HG03103 (cell line): ENCODE measurements at regions not wholly inside any gene's neighbourhood (a gene's known extent, or its start where the extent isn't known, plus 50 kb on each side); places are given as distances from the start of the nearest gene placed in this dataset.

Experiments
- ATAC-seq: cut with Tn5 transposase; IDR thresholded peaks from one replicate; pipeline ENCODE4 v1.9.1; 2021; ENCODE audit warnings: low read depth; ENCODE audit not compliant: unreplicated experiment

DNA sequence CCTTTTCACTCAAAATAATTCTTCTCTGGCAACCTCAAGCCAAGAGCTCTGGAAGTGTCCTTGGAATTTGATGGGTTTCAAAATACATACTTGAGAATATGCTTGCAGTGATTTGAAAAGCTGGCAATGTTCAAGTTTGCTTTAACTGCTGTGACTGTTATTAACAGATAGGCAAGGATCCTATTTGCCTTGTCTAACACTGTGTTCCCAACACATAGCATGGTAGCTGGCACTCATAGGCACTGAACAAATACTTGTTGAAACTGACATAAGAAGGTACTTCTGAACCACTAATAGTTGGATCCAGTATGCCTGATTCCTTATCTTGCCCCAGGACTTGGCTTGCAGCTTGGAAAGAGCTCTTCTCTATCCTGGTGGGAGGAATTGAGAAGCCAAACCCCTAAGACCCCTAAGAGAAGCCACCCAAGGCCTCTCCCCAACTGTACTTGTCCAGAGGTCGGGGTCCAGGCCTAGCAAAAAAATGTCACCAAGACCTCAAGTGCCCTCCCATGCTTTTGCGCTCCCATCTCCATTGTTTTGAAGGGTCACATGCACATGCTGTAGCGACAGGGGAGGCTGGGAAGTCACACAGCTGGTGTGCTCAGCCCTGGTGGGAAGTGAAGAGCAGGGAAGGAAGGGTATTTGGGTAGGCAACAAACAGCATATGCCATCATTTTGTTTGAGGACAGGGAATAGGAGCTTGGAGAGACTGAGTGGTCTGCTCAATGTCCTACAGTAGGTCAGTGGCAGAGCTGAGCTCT lies 118.4 kb upstream of the HAAO start:
- no peak for ATAC-seq

DNA sequence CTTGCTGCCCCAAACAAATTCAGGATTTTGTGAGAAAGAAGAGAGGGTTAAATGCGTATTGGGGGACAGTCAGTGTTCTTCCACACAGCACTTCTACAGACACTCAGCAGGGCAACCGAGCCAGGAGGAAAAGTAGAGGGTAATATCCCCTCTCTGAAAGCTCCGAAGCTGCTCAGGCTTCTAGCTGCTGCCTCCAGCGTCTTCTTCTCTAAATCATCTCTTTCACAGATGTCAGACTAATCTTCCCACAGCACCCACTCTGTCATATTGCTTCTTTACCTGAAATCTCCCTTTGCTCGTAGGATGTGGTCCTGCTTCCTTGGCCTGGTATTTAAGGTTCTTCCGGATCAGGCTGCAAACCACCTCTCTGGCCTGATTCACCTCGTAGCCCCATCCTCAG lies 117.6 kb upstream of the HAAO start:
- ATAC-seq = no peak

- ATAC-seq = no peak
These were observed 116.3 kb upstream of the HAAO start for GRCh38 chr2:42908518-42909200.

- no peak for ATAC-seq
These were observed 115.5 kb upstream of the HAAO start for GRCh38 chr2:42907835-42908234.

- ATAC-seq = no peak
These were observed 114.4 kb upstream of the HAAO start for GRCh38 chr2:42906557-42907411.

GRCh38 chr2:42906111-42906556 lies 113.8 kb upstream of the HAAO start:
- ATAC-seq = no peak

- ATAC-seq = no peak
These were observed 113.1 kb upstream of the HAAO start for GRCh38 chr2:42905341-42906110.

GRCh38 chr2:42904576-42904876 lies 112.1 kb upstream of the HAAO start:
- no peak for ATAC-seq

GRCh38 chr2:42903821-42904575 lies 111.6 kb upstream of the HAAO start:
- no peak for ATAC-seq

GRCh38 chr2:42902939-42903709 lies 110.7 kb upstream of the HAAO start:
- no peak for ATAC-seq

DNA sequence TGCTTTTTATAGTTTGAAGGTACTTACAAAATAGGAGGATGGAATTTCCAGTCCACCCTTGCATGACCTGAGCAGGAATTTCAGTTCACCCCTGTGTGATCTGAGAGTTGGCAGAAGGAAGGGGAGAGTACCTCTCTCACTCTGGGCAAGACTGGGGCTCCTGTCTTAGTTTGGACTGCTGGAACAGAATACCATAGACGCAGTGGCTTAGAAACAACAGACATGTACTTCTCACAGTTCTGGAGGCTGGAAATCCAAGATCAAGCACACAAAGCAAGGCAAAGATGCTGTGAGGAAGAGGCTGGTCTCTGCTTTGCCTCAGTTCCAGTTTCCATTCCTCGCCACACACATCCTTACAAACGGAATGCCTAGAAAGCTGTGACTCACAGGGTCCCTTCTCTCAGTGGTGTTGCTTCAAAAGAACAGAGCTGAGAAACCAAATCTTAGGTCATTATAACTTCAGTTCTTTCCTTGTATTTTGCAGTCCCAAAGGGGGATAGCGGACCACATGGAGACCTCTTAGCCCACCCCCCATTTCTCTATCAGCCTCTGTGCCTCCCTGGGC lies 108.8 kb upstream of the HAAO start:
- ATAC-seq = no peak

- no peak for ATAC-seq
These were observed 108.0 kb upstream of the HAAO start for GRCh38 chr2:42900289-42900891.

GRCh38 chr2:42897358-42897757 lies 105.0 kb upstream of the HAAO start:
- no peak for ATAC-seq

DNA sequence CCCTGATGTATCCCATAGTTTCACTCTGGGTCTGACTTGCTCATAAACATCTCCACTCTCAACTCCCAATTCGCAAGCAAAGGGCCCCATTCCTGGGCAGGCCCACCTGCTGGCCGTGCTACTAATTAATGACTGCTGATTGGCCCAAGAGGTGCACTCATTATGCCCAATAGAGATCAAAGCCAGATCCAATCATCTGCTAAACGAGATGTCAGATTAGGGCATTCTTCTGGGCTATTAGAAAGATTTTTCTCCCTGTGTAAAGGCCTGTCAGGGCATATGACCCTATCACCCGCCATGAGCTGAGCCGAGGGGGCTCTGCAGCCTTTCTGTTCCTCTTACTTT lies 103.4 kb upstream of the HAAO start:
- ATAC-seq = no peak

DNA sequence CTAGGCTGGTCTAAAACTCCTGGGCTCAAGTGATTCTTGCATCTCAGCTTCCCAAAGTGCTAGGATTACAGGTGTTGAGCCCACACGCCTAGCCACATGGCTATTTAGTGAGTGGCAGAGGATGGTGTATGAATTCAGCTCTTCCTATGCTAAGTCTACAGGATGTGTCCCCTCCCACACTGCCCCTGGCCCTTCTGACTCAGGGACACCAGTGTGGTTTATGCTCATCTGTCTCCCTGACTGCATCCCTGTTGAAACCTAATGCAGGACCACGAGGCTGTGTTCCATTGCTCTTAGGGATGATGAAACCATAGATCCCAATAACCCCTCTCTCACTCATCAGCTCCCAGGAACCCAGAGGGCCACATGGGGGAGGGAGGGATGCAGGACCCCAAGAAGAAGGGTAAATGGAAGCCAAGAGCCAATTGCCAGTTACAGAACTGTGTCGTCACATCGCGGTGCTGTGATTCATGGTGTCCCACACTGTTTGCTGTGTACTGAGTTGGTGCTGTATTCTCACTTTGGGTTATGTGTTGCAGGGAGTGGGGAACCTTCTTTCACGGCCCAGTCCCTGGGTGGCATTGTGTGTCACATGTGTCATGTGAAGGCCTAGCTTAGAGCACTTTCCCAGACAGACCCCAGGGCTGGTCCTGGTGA lies 102.9 kb upstream of the HAAO start:
- no peak for ATAC-seq

DNA sequence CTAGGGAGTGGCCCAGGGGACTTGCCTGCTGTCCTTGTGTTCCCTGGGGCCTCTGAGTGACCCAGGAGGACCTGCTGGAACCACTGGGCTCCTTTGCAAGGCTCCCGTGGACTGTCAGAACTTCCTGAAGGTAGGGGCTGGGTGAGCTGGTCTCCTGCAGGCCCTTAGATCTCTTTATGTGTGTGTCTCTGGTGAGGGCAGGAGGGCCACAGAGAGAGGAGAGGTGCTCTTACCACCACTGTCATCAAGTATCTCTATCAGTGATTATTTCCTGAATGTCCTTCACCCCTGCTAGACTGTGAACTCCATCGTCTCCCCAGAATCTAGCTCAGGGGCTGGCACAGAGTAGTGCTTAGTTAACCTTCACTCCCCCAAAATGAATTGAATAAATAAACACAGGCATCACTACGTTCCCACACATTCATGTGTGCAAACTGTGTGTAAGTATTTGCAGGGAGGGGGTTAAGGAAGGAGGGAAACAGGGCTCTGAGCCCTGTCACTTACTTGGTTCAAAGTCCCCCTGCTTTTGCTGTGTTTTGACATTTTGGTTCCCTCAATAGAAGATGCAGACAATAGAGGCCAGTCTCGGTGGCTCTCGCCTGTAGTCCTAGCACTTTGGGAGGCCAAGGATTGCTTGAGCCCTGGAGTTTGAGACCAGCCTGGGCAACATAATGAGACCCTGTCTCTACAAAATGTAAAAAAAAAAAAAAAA lies 100.8 kb upstream of the HAAO start:
- no peak for ATAC-seq

DNA sequence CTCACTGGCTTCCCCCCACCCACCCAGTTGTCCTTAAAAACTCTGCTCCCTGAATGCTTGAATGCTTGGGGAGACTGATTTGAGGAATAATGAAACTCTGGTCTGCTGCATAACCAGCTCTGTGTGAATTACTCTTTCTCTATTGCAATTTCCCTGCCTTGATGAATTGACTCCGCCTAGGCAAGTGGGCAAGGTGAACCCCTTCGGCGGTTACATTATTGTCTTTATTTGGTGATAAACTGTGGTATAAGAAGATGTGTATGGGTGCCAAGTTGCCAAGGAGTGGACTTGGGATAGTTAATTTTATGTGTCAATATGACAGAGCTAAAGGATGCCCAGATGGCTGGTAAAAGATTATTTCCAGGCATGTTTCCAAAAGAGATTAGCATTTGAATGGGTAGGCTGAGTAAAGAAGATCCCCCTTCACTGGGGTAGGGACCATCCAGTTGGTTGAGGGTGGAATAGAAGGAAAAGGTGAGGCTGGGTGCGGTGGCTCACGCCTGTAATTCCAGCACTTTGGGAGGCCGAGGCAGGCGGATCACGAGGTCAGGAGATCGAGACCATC lies 98.5 kb upstream of the HAAO start:
- ATAC-seq = no peak
